K562 (cell line): ENCODE measurements at regions not wholly inside any gene's neighbourhood (a gene's known extent, or its start where the extent isn't known, plus 50 kb on each side); places are given as distances from the start of the nearest gene placed in this dataset.

Source experiments
- ATAC-seq: fragments of 200-7000 bp; cut with Tn5 transposase; 3 replicates; pipeline ENCODE4 v1.9.1; 2020; ENCODE audit warnings: moderate library complexity
- BruUV-seq: library from RNA; stranded (reverse); fragments of 400-500 nt; replicated peaks from 2 replicates; lab custom pipeline; 2021; lab: Mats Ljungman, UMichigan
- CTCF ChIA-PET: fragments of 300-600 bp; formaldehyde crosslinking; extraction: SDS; loops from one replicate; lab custom pipeline; 2021; ENCODE audit warnings: low intra/inter-chr PET ratio; lab: Yijun Ruan, JAX
- POLR2A ChIA-PET: fragments of 300-600, 350-650 bp; sonication (Branson Sonifier 250); formaldehyde crosslinking; extraction: SDS; loops from one replicate; lab custom pipeline; 2021; ENCODE audit warnings: antibody characterized with exemption, inconsistent platforms; lab: Yijun Ruan, JAX
- DNase-seq, 4 experiments: peaks; one replicate each; pipeline versions ENCODE4 v3.0.0 to v3.0.0-alpha.2; 2011 to 2018; ENCODE audit warnings: low spot score in 3 of 4, mixed read lengths in 3 of 4; ENCODE audit errors: extremely low read depth in 1 of 4
- FAIRE-seq: peaks from 2 replicates; lab custom pipeline; 2011; peaks lifted over from hg19 to GRCh38; lab: Jason Lieb, UNC
- H2AFZ ChIP-seq: 2 replicates; pipeline ENCODE4 v1.6.0; 2011; ENCODE audit warnings: low read depth, low read length, control low read depth, inconsistent platforms
- H3K27ac ChIP-seq: fragments of 200-600 bp; 3 replicates; pipeline ENCODE4 v1.8.0; 2011; ENCODE audit warnings: low read depth, mild to moderate bottlenecking, control low read depth, inconsistent platforms, low read length, moderate library complexity, mixed read lengths; ENCODE audit errors: extremely low read depth
- H3K27me3 ChIP-seq, 2 experiments: fragments of 300-600 bp in 1 of 2; 2 replicates in 1 of 2; 3 replicates in 1 of 2; pipeline versions ENCODE4 v1.6.0 to v1.8.0; 2011; ENCODE audit warnings: inconsistent platforms in 2 of 2, low read length in 2 of 2, mild to moderate bottlenecking in 1 of 2, mixed read lengths in 1 of 2, moderate library complexity in 1 of 2; ENCODE audit not compliant: control insufficient read depth in 2 of 2, insufficient read depth in 2 of 2
- H3K36me3 ChIP-seq: fragments of 300-600 bp; 3 replicates; pipeline ENCODE4 v1.8.0; 2011; ENCODE audit warnings: mild to moderate bottlenecking, low read length, inconsistent platforms; ENCODE audit not compliant: control insufficient read depth, insufficient read depth
- H3K4me1 ChIP-seq, 2 experiments: fragments of 200-600 bp in 1 of 2; replicated peaks in 1 of 2; 2 replicates in 1 of 2; 3 replicates in 1 of 2; pipeline versions ENCODE4 v1.5.1 to v1.8.0; 2011; ENCODE audit warnings: inconsistent platforms in 2 of 2, low read length in 2 of 2, mild to moderate bottlenecking in 1 of 2, mixed read lengths in 1 of 2, moderate library complexity in 1 of 2; ENCODE audit not compliant: control insufficient read depth in 2 of 2, insufficient read depth in 2 of 2
- H3K4me2 ChIP-seq: 2 replicates; pipeline ENCODE4 v1.6.1; 2011; ENCODE audit warnings: low read length, control low read depth, inconsistent platforms, mixed read lengths; ENCODE audit not compliant: insufficient read depth
- H3K4me3 ChIP-seq: fragments of 200-600 bp; sonication (generic), shearing (Covaris generic); 2 replicates; pipeline ENCODE4 v1.5.1; 2016; ENCODE audit warnings: control low read depth, inconsistent platforms
- H3K79me2 ChIP-seq: fragments of 200-600 bp; 3 replicates; pipeline ENCODE4 v1.8.0; 2011; ENCODE audit warnings: low read length, inconsistent platforms; ENCODE audit not compliant: control insufficient read depth, insufficient read depth
- H3K9ac ChIP-seq, 2 experiments: 2 replicates each; pipeline versions ENCODE4 v1.6.0 to v1.6.1; 2011; ENCODE audit warnings: low read depth in 2 of 2, low read length in 2 of 2, control low read depth in 1 of 2, inconsistent platforms in 1 of 2, mild to moderate bottlenecking in 1 of 2, mixed read lengths in 1 of 2; ENCODE audit not compliant: insufficient read depth in 1 of 2
- H3K9me1 ChIP-seq: one replicate; pipeline ENCODE4 v1.6.0; 2011; ENCODE audit warnings: inconsistent platforms, mild to moderate bottlenecking, low read length, moderate library complexity; ENCODE audit not compliant: control insufficient read depth, insufficient read depth
- H3K9me3 ChIP-seq: replicated peaks from 2 replicates; pipeline ENCODE4 v1.5.1; 2011; ENCODE audit warnings: low read depth, low read length, inconsistent platforms; ENCODE audit not compliant: control insufficient read depth, insufficient read depth
- H4K20me1 ChIP-seq: replicated peaks from 2 replicates; pipeline ENCODE4 v1.6.1; 2011; ENCODE audit warnings: low read length, inconsistent platforms, mixed read lengths; ENCODE audit not compliant: control insufficient read depth, insufficient read depth
- BCL6 ChIP-seq: fragments of 250-450 bp; sonication (Bioruptor Pico); IDR thresholded peaks from 2 replicates; pipeline ENCODE4 v1.4.0; 2020
- EGR1 ChIP-seq: fragments of 450-650 bp; conservative IDR thresholded peaks from 2 replicates; pipeline ENCODE4 v1.6.1; 2017; ENCODE audit warnings: mild to moderate bottlenecking
- ESRRB ChIP-seq: fragments of 250-450 bp; sonication (Bioruptor Pico); IDR thresholded peaks from 2 replicates; pipeline ENCODE4 v1.5.0; 2020; ENCODE audit warnings: mild to moderate bottlenecking, moderate library complexity, borderline replicate concordance
- FOXA1 ChIP-seq: fragments of 450-650 bp; IDR thresholded peaks from 2 replicates; pipeline ENCODE4 v1.6.1; 2016; ENCODE audit warnings: mild to moderate bottlenecking, borderline replicate concordance
- KLF10 ChIP-seq: fragments of 250-450 bp; sonication (Bioruptor Pico); IDR thresholded peaks from 2 replicates; pipeline ENCODE4 v1.6.1; 2021; ENCODE audit warnings: matching md5 sums
- MCM5 ChIP-seq: fragments of 450-650 bp; IDR thresholded peaks from 2 replicates; pipeline ENCODE4 v1.6.1; 2016; ENCODE audit warnings: low read depth
- NCOA2 ChIP-seq, 2 experiments: fragments of 450-650 bp; IDR thresholded peaks; 2 replicates each; pipeline ENCODE4 v1.6.1; 2018; ENCODE audit warnings: mild to moderate bottlenecking in 2 of 2, moderate library complexity in 1 of 2; ENCODE audit not compliant: partially characterized antibody in 2 of 2
- NELFE ChIP-seq: IDR thresholded peaks from 2 replicates; pipeline ENCODE4 v1.6.1; 2011; ENCODE audit warnings: mild to moderate bottlenecking; ENCODE audit not compliant: insufficient read depth, insufficient read length
- POLR3G ChIP-seq: IDR thresholded peaks from 2 replicates; pipeline ENCODE4 v1.6.1; 2011; ENCODE audit not compliant: insufficient read length, insufficient replicate concordance; ENCODE audit errors: extremely low read depth
- RFX7 ChIP-seq: fragments of 250-450 bp; sonication (Bioruptor Pico); IDR thresholded peaks from 2 replicates; pipeline ENCODE4 v1.5.1; 2021; ENCODE audit warnings: mild to moderate bottlenecking
- SREBF2 ChIP-seq: sonication (generic); formaldehyde crosslinking; IDR thresholded peaks from 2 replicates; pipeline ENCODE4 v1.4.0; 2020; ENCODE audit warnings: mild to moderate bottlenecking, missing genetic modification reagents
- SRSF3 ChIP-seq: fragments of 200-400 bp; formaldehyde crosslinking; IDR thresholded peaks from 2 replicates; pipeline ENCODE4 v1.6.1; 2016; ENCODE audit warnings: mild to moderate bottlenecking, low read length, moderate library complexity; ENCODE audit not compliant: insufficient read depth
- SUPT5H ChIP-seq: fragments of 450-650 bp; IDR thresholded peaks from 2 replicates; pipeline ENCODE4 v1.6.1; 2016
- TCFL5 ChIP-seq: fragments of 250-450 bp; sonication (Bioruptor Pico); conservative IDR thresholded peaks from 2 replicates; pipeline ENCODE4 v1.6.1; 2021; ENCODE audit warnings: mild to moderate bottlenecking, moderate library complexity, matching md5 sums
- TGIF2 ChIP-seq: sonication (generic); formaldehyde crosslinking; IDR thresholded peaks from 2 replicates; pipeline ENCODE4 v1.8.1; 2022; ENCODE audit warnings: mild to moderate bottlenecking, missing genetic modification reagents, moderate library complexity
- XRCC4 ChIP-seq: IDR thresholded peaks from one replicate; pipeline ENCODE4 v1.6.1; 2011; ENCODE audit not compliant: insufficient read depth, insufficient read length; ENCODE audit errors: extremely low read depth
- ZFP36 ChIP-seq: fragments of 150-350 bp; IDR thresholded peaks from 2 replicates; pipeline ENCODE4 v1.6.1; 2018; ENCODE audit warnings: low read length, low read depth; ENCODE audit not compliant: partially characterized antibody
- ZNF561 ChIP-seq: fragments of 450-650 bp; formaldehyde crosslinking; conservative IDR thresholded peaks from 2 replicates; pipeline ENCODE4 v1.4.0; 2020; ENCODE audit warnings: mild to moderate bottlenecking, moderate library complexity
- ZNF717 ChIP-seq: fragments of 250-450 bp; sonication (Bioruptor Pico); IDR thresholded peaks from 2 replicates; pipeline ENCODE4 v1.5.0; 2021
- ZNF830 ChIP-seq: fragments of 250-450 bp; sonication (Bioruptor Pico); IDR thresholded peaks from 2 replicates; pipeline ENCODE4 v1.5.0; 2021; ENCODE audit warnings: mild to moderate bottlenecking
- WGBS: fragments of 100-300 bp; shearing (Covaris generic); methylation state at CpG from one replicate; pipeline ENCODE4 v1.1.6; 2016; ENCODE audit warnings: low coverage, mixed read lengths; ENCODE audit not compliant: insufficient coverage; ENCODE audit errors: missing lambda C conversion rate; 5-methylcytosine and 5-hydroxymethylcytosine counted together
- in situ Hi-C: fragments of 300-500 bp; cut with MboI; formaldehyde crosslinking; loops from 4 replicates; pipeline ENCODE4 v1.15.0; 2018; ENCODE audit warnings: inconsistent platforms, mixed read lengths
- intact Hi-C: fragments of 100-400 bp; cut with micrococcal nuclease; formaldehyde crosslinking; loops from 2 replicates; pipeline ENCODE4 v1.14.2; 2022

DNA sequence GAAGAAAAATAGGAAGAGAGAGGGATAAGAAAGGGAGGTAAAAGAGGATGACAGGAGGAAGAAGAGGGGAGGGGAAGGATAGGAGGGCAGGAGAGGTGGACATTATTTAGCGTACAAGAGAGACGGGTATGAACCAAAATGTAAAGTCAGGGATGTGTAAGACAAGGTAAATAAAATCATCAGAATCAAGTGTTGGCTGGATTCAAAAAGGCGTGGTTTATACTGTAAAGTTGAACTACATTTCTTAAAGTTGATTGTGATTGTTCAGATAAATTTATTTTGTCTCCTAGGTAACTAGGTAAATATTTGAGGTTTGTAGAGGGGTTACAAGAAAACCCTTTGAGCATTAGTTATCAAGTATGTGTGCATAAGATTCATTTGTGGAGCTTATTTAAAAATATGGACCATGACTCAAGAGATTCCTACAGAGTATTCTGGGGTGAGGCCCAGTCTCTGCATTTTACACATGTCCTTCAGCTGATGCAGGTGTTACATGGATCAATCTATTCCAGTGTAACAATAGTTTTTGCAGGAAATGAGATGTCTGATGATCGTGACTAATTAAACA, 512.1 kb upstream of the MBL2 start (continued):
- TF ChIP-seq ZNF717 (CRISPR knock-in tag), result no peak
- TF ChIP-seq, all 486 proteins: peak for 0

DNA sequence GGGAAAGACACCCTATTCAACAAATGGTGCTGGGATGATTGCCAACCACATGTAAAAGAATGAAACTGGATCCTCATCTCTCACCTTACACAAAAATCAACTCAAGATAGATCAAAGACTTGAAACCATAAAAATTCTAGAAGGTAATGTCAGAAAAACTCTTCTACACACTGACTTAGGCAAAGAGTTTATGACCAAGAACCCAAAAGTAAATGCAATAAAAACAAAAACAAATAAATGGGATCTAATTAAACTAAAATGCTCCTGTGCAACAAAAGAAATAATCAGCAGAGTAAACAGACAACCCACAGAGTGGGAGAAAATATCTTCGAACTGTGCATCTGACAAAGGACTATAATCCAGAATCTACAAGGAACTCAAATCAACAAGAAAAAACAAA, 504.2 kb upstream of the MBL2 start:
- Histone ChIP-seq H3K9ac (no peak overlapping the region), H3K27ac (no peak overlapping the region), H3K4me3 (no peak overlapping the region), H3K9me3 (no peaks in the 10 kb centered on the region; the same call in 1 of the 2 replicates), H3K9me1 (no peaks in the 10 kb centered on the region), H3K79me2 (no peaks in the 10 kb centered on the region), H3K4me1 (no peaks in the 10 kb centered on the region), H4K20me1 (no peaks in the 10 kb centered on the region), H3K36me3 (no peaks in the 10 kb centered on the region), H3K27me3 (no peaks in the 10 kb centered on the region), H3K4me2 (no peak overlapping the region), H2AFZ (no peak overlapping the region)
- in situ Hi-C loops, result no loop called here
- CTCF ChIA-PET, result no interaction called here
- DNase-seq, result no peak
- ATAC-seq, result no peak
- intact Hi-C loops, result no loop called here
- POLR2A ChIA-PET, result no interaction called here
- no TSS peak for BruUV-seq
- FAIRE-seq, result no peak
- WGBS, result 0% methylated on average over 1 of the region's 1 CpG
- no peak for TF ChIP-seq FOXA1
- no peak for TF ChIP-seq SREBF2 (CRISPR knock-in tag)
- TF ChIP-seq RFX7 (CRISPR knock-in tag), result no peak
- no peak for TF ChIP-seq TCFL5 (CRISPR knock-in tag)
- no peak for TF ChIP-seq ESRRB (CRISPR knock-in tag)
- no peak for TF ChIP-seq NELFE
- no peak for TF ChIP-seq ZFP36
- TF ChIP-seq POLR3G, result no peak
- TF ChIP-seq XRCC4, result no peak
- TF ChIP-seq MCM5, result no peak
- no peak for TF ChIP-seq BCL6 (CRISPR knock-in tag)
- TF ChIP-seq NCOA2 (IDR thresholded peaks at IDR 0.05; ENCODE audit: partially characterized antibody in 2 of 2), result no peak
- TF ChIP-seq SRSF3, result no peak
- no peak for TF ChIP-seq EGR1
- TF ChIP-seq KLF10 (CRISPR knock-in tag), result no peak
- TF ChIP-seq TGIF2 (CRISPR knock-in tag), result no peak
- no peak for TF ChIP-seq ZNF561 (CRISPR knock-in tag)
- TF ChIP-seq SUPT5H, result no peak
- no peak for TF ChIP-seq ZNF830 (CRISPR knock-in tag)
